DMS79 (cell line): ENCODE measurements at regions not wholly inside any gene's neighbourhood (a gene's known extent, or its start where the extent isn't known, plus 50 kb on each side); places are given as distances from the start of the nearest gene placed in this dataset.
"Not testable (repeated sequence)": the region's sequence is repeated elsewhere in the genome, so short reads cannot be mapped to it uniquely, and the experiment has no call there.

ENCODE experiments used
- DNase-seq: peaks from one replicate; lab custom pipeline; 2025; lab: John Stamatoyannopoulos, UW

DNA sequence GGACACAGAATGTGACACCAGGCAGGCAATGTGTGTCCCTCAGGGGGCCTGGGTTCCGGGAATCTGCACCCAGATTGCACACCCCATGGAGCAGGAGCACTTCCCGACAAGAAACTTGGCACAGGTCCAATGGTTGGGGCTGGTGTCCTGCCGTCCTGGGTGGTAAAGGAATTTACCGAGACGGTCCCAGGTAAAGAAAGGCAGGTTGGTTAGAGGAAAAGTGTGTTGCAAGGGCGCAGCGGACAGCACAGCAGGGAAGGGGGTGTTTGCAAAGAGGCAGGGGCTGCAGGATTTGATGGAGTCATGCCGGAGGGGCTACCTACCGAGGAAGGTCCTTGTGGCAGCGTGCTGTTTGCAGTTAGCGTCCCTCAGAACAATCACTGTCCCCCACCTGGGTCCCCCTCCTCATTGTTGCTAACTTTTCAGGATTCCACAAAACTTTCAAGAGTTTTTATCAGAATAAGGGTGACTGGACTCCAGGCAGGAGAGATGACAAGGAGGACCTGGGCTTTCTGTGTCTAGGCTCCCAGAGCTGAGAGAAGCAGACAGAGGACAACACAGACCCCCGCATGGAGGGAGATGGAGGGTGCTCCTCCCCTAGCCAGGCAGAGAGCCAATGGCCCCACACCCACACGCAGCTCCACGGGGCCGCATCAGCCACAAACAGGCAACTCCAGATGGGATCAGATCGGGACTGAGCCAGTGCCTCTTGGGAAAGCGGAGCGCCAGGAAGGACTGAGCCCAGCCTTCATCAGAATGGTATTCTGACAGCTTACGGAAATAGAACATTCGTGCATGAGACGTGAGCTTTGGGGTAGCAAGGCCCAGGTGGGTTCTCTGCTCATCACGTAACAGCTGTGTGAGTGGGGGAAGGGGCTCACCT lies 1423.9 kb downstream of the BRD1 start:
- DNase-seq, result no peak

DNA sequence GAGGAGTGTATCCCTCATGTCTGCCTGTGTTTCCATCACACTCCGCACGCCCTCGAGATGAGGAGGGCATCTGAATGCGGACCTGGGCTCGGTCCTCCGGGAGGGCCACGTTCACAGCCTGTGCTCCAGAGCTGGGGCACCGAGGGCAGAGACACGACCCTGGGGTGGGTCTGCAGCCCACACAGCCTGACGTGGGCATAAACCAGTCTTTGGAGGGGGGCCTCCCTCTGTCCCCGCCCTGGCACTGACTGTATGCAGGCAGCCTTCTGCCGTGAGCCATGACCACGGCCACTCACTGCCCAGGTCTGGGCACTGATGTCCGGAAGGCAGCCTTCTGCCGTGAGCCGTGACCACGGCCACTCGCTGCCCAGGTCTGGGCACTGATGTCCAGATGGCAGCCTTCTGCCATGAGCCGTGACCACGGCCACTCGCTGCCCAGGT lies 1425.1 kb downstream of the BRD1 start:
- no peak for DNase-seq

DNA sequence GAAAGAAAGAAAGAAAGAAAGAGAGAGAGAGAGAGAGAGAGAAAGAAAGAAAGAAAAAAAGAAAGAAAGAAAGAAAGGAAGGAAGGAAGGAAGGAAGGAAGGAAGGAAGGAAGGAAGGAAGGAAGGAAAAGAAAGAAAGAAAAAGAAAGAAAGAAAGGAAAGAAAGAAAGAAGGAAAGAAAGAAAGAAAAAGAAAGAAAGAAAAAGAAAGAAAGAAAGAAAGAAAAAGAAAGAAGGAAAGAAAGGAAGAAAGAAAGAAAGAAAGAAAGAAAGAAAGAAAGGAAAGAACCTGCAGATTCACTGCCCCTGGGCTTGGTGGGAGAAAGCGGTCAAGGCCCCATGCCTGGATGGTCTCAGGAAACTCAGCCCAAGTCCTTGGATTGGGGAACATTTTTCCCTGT lies 1426.2 kb downstream of the BRD1 start:
- not testable (repeated sequence) for DNase-seq

DNA sequence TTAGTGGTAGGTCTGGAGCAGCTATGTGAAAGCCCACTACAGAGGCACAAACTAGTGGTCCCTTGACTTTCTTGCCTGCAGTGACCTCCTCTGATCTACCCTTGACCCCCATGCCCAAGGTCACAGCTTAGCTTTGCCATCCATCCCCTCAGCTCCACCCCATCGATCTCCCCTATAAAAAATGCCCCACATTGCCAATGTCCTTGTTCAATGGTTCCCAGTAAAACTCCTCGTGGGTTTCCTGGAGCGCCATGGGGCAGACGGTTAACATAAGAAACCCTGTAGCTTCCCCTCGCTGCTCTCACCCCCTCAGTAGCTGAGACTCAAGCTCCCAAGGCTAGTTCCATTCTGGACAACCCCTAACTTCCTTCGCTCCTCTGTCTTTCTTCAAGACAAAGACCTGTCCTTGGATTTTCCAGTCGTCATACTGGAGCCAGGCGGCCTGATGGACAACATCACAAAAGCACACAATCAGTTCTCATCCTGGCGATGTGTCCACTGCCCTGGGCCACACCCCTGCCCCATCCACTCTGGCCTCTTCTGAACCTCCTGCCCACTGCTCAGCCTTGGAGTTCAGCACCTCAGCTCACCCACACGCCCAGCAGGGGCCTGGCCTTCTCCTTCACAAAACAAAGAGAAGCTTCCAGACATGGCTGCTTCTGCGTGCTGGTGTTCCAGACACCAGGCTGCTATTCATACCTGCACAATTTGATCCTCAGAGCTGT lies 1429.3 kb downstream of the BRD1 start:
- no peak for DNase-seq

DNA sequence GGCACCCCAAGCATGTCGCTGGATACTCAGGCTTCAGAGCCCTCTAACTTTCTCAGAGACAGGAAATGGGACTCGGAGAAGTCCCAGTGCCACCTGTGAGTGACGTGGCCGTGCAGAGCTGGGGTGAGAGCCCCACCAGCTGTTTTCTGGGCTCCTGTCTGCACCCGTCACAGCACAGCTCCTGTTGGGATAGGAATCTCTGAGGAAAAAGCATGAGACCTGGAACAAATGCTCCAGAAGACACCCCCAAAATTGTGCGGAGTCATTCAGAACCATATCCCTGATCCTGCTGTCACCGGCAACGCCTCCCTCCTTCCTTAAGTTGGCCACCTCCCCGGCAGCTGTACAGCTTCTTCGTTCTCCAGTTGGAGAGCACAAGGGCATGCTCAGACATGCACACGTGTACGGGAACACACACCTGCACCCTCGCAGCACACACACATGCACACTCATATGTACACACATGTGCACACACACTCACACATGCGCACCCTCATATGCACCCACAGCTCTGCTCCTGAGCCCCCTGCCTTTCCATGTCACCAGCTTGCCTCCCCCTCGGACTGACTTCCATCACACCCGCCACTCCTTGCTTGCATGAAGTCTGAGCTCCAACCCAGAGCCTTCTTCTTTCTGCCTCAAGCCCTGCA lies 1430.0 kb downstream of the BRD1 start:
- no peak for DNase-seq

DNA sequence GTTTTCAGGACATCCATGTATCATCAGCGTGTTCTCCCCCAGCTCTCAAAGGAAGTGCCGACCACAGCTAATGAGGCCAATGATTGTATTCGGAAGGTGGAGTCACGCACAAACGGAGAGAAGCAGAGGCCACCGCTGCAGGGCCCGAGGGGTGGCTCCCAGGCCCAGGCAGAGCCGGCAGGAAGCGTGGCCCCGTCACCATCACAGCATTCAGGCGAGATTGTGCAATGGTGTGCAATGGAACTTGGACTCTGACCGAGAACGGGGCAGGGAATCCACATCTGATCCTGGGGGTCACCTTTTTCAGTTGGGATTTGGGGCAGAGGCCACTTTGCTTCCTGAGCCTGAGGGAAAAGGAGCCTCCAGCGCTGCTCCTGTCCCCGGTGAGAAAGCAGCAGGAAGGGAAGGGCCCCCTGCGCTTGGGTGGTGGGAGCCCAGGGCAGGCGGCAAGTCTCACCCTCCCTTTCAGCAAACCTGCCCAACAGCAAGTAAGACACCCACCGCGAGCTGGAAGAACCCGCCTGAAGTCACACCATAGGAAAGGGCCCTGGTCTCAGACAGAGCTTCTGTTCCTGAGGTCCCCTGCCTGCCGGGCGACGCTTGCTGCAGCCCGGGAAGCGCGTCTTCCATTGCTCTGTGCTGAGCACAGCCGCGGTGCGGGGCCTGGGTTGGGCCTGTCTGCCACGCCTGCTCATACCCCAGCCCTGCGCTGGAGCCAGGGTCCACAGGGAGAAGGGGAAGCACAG lies 1430.7 kb downstream of the BRD1 start:
- DNase-seq, result no peak

DNA sequence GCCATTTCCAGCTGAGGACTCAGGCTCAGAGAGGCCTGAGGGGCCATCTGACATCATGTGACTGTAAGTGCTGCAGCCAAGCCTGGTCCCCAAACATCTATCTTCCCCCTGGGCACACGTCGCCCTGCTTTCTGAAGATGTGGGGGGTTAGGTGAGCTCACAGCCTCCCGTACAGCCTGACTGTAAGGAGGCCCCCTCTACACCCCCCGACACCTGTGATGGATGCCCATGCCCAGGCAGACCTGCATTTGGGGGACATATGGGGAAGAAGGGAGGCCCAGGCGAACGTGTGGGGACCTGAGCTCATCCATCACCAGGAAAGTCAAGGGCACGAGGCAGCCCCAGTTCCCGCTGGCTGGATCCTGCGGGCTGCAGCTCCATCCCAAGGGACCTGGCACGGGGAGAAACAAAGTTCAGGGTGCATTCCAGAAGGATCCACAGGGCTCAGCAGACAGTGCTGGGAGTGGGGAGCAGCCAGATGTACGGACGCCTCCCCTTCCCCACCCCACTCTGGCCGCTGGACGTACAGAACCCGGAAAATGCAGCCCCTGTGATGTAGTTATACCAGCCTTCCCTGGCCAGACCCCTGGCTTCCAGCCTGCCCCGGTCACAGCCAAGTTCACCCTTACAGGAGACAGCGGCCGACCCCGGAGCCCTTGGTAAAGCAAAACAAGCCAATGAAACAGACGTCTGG lies 1431.4 kb downstream of the BRD1 start:
- no peak for DNase-seq

DNA sequence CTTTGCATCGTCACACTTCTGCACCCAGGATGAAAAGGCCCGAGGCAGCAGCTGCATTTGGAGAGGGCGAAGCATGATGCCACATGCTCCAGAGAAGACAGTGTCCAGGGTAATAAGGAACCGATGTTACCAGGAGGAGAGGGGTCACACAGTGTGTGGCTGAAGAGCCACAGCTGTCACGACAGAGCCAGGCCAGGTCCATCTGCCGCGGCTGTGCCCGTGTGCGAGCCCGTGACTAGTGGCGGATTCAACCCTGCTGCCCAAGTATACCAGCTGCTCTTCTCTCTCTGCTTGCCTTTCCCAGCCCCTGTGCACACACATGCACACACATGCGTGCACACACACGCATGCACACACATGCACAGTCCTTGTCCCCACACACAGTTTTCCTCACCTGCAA lies 1432.5 kb downstream of the BRD1 start:
- DNase-seq, result no peak

DNA sequence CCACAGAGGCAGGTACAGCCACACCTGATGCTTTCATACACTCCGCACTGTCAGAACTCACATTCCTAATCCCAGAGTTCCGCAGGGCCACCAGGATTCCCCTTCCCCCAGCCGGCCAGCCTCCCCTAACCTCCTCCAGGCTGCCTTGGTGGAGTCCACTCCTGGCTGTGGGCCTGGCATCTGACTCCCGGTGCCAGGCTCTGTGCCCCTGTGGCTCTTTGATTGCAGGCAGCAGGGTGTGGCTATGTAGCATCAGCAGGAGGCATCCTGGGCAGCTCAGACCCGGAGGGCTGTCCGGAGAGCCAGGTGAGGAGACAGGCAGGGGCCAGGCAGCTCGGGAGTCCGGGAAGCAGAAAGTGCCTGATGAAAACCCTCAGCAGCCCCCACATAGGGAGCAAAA lies 1432.9 kb downstream of the BRD1 start:
- DNase-seq, result no peak

DNA sequence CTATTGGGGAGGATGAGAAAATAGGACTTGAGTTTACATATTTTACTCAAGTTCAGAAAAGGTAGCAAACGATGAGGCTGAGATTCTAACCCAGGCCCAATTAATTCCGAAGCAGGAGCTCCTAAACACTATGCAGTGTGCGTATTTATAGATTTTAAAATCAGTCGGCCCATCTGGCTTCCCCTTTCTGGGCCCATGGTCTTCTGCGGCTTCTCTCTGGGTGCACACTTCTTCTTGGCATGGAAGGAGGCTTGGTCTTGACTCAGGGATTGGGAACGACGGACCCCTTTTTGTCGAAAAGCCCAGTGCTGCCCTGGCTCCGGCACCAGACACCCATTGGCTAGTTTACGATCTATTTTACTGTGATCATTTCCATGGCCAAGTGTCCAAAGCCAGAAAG lies 1433.8 kb downstream of the BRD1 start:
- no peak for DNase-seq

DNA sequence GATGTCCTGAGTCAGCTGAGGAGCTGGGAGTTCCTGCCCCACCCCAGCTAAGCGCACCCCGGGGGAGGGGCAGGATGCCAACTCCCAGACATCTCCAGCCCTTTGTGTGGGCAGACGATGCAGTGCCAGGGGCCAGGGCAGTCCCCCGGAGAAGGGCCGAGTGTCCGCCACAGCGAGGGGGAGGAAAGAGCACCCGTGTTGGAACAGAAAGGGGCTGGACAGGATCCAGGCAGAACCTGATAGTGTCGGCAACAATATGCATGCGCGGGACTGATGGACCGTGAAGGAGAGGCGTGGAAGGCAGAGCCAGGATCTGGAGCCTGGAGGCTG lies 1434.7 kb downstream of the BRD1 start:
- DNase-seq, result no peak

DNA sequence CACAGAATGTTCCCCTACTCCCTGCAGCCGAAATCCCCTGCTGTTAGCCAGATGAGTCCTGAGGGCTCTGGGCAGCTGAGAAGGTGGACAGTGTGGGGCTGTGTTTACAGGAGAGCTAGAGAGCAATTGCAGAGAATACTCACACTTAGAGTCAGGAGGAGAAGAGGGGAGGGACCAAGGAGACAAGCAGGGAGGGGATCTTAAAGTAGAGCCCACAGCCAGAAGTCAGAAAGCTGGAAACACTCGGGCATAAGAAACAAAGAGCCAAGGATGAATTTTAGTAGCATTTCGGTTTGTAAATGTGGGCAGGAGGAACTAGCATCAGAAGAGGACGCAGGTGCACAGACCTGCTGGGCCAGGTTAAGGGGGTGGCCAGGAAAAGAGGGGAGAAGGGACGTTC lies 1435.9 kb downstream of the BRD1 start:
- DNase-seq, result no peak

DNA sequence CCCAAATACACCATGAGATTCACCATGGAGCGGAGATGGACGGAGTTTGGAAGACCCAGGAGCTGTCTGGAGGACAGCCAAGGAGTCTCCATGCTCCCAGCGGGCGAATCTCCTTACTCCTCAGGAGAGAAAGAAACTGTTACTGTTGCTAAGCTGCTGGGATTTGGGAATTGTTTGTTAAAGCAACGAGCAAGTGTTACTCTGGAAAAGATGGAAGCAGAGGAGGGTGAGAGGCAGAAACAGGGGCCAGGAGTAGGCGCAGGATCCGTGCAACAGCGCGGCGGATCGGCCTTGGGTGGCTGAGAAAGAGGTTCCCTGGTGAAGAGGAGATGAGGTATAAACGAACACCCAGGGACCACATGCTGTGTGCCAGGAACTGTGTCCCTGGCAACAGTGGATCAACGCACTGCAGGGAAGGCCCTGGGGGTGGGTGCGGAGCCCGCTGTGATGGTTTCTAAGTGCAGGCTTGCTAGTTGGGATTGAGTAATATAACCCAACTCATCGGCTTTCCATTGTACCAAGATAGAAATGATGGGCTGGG lies 1436.4 kb downstream of the BRD1 start:
- no peak for DNase-seq

DNA sequence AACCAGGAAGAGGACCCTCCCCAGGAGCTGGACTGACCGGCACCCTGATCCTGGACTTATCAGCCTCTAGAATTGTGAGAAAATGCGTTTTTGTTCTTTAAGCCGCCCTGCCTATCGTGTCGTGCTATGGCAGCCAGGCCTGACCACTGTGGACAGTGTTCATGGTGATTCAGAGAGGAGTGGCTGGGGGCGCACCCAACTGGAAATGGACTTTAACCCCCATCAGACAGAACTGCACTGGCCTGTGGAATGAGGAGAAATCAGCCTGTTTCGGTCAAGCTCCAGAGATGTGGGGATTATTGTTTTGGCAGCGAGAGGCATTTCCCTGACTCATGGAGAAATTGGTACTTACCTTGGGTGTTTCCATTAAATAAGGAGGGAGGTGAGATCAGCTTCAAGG lies 1437.8 kb downstream of the BRD1 start:
- DNase-seq, result no peak

DNA sequence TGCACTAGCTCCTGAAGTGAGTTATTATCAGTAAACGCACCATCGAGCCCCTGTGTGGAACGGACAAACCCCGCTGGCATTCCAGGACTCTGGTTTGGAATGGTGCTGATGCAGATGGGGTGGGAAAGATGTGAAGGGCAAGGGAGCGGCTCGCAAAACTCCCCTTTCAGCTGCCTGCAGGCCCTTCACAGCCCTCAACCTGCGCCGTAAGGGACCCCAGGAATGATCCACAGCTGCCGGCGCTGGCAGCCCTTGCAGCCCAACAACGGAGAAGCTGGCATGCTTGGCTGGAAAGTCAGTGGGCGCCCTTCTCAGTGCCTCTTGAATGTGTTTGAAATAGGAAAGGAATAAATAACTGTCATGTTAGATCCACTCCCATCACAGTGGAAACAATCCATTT lies 1445.5 kb downstream of the BRD1 start:
- DNase-seq, result no peak

DNA sequence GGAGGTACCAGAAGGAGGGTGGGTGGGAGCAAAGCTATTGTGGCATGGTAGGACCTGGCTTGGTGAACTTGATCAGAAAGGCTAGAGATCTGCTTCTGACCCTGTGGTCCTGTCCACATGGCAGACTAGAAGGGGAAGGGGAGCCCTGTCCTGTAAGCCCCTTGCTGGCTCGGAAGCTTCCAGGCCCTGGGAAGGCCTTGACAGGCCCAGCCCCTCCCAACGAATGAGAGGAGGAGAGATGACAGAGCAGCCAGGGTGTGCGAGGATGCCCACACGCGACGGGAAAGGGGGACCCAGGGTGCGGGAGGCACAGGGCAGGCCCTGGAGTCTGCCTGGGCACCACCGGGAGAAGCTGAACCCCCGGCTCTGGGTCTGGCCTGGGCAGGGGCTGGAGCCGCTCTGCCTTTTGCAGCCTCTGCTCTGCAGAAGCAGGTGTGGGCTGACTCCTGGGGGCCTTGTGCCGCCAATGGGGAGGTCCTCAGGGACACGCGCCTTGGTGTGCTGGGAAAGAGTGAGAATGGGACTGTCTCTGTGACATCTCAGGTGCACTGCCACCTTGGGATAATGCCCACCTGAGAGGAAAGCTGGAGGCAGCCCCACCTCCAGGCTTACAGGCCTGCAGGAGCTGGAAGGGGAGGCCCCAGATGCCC lies 1447.5 kb downstream of the BRD1 start:
- no peak for DNase-seq

DNA sequence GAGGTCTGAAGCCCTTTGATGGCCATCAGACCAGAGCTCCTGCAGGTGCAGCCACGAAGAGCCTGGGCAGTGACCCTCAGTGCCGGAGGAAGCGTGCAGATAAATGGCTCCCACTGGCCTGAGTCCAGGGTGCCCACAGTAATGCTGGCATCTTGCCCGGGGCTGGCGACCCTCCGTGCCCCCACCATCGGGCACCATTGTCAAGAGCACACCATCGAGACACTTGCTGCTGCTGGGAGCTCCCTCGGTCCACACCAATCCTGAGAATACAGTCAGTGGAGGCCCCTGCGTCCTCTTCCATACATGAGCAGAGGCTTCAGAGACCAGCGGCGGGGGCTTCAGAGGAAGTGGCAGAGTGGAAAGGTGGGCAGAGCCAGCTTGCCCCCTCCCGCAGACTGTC lies 1448.3 kb downstream of the BRD1 start:
- no peak for DNase-seq

DNA sequence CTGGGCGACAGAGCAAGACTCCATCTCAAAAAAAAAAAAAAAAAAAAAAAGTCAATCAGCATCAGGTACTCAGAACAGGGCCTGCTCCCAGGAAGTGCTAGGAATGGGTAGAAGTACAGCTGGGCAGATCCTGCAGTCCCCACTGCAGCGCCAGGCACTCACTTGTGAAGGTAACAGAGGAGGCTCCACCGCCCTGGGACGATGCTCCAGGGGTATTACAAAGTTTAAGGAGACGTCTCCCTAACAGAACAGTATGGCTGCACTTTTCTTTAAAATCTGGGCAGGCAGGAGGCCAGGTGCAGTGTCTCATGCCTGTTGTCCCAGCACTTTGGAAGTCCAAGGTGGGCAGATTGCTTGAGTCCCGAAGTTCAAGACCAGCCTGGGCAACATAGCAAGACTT lies 1449.0 kb downstream of the BRD1 start:
- DNase-seq, result no peak

DNA sequence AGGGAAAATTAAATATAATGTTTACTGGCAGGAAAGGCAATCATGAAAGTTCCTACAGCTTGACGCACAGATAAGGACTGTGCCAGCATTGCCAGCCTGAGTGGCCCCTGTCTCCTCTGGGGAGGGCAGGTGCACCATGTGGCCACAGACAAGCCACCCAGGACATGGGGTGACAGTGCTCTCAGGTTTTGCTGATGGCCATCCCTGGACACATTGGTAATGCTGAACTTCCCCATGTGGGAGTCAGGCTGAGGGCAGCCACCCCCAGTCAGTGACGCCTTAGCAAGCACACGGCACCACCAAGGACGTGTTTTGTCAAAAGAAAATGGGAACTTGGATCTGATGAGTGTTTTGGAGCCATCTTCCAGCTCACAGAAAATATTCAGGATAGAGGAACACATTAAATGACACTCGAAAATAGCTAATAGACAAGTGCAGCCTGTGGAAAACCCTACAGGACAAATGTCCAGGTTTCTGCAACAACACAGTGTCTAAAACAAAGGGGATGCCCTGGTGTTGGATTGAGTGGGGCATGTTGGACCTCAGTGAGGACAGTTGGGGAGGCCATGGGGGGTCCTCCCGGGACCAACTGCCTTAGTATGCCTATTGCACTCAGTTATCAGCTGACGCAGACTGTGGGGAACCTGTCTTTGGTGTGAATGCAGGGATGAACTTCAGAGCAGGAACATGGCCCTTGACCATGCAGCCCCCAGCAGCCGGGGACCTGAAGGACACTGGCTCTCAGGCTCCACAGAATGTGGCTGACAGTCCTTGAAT lies 1450.5 kb downstream of the BRD1 start:
- DNase-seq, result no peak

DNA sequence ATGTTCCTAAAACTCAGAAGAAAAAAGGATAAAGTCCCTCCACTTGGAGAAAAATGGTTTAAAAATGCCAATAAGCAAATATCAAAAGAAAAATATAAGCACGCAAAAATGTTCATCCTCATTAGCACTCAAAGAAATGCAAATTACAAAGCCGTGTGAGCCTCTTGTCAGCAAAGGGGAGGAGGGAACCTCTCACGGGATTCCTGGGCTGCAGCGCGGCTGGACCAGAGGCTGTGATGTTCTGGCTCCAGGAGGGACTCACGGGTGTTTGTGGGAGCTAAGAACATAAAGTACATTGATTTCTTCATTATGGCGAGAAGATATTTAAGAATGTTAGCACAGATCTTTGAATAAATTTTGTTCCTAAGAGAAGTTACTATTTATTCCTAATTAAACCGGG lies 1451.2 kb downstream of the BRD1 start:
- DNase-seq, result no peak
